ENCODE measurements at regions not wholly inside any gene's neighbourhood (a gene's known extent, or its start where the extent isn't known, plus 50 kb on each side); places are given as distances from the start of the nearest gene placed in this dataset.

DNA sequence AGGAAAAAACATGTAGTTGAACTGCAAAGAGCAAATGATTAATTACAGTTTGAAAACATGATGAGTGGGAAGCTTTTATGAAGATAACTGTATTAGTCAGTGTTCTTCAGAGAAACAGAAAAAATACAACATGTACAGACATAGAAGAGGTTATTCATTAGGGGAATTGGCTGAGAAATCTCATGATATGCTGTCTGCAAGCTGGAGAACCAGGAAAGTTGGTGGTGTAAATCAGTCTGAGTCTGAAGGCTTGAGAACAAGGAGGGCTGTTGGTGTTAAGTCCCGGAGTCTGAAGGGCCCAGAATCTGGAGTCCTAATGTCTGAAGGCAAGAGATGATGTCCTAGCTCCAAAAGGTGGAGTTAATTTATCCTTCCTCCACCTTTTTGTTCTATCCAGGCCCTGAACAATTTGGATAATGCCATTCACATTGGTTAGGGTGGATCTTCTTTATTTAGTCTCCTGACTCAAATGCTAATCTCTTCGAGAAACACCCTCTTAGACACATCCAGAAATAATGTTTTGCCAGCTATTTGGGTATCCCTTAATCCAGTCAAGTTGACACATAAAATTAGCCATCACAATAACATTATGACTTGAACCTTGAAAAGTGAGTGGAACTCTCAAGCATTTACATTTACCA, 672.9 kb upstream of the PTBP2 start:
- DNase-seq (ENCODE audit: extremely low spot score), result no peak
- ChIA-PET CTCF (no interaction called here), POLR2A (no interaction called here)
- TF ChIP-seq, protein P1, sequence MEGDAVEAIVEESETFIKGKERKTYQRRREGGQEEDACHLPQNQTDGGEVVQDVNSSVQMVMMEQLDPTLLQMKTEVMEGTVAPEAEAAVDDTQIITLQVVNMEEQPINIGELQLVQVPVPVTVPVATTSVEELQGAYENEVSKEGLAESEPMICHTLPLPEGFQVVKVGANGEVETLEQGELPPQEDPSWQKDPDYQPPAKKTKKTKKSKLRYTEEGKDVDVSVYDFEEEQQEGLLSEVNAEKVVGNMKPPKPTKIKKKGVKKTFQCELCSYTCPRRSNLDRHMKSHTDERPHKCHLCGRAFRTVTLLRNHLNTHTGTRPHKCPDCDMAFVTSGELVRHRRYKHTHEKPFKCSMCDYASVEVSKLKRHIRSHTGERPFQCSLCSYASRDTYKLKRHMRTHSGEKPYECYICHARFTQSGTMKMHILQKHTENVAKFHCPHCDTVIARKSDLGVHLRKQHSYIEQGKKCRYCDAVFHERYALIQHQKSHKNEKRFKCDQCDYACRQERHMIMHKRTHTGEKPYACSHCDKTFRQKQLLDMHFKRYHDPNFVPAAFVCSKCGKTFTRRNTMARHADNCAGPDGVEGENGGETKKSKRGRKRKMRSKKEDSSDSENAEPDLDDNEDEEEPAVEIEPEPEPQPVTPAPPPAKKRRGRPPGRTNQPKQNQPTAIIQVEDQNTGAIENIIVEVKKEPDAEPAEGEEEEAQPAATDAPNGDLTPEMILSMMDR (IDR thresholded peaks at IDR 0.05; ENCODE audit: control extremely low read depth, extremely low read depth, low read depth, missing control alignments), result no peak

DNA sequence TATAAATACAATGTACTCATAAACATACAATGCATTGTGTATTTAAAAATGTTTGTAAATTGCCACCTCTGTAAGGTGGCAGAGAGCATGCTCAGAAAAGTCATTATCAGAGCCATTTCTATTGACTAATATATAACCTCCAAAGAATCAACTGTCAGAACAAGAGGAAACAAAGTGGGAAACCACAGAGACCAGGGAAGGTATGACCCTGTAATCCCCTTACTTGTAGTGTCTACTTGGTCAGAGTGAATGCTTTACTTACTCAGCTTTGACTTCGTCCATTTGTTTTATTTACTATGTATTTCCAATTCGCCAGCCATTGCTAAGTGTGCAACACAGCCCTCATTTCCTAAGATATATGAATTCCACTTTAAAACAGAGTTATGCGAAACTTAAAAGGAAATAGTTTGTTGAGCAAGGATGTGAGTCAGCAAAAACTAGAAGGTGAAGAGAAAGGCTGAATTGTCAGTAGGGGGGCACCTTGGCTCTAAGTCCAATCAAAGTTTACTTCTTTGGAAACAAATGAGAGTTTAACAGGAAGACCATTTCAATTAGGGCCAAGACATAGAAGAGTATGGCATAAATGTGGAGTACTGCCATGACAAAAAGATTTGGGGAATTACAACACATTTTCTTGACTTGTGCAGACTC, 671.7 kb upstream of the PTBP2 start:
- CTCF ChIA-PET, result no interaction called here
- POLR2A ChIA-PET, result no interaction called here
- no peak for DNase-seq (ENCODE audit: extremely low spot score)
- TF ChIP-seq, protein P1 (IDR thresholded peaks at IDR 0.05; ENCODE audit: control extremely low read depth, extremely low read depth, low read depth, missing control alignments), result no peak

DNA sequence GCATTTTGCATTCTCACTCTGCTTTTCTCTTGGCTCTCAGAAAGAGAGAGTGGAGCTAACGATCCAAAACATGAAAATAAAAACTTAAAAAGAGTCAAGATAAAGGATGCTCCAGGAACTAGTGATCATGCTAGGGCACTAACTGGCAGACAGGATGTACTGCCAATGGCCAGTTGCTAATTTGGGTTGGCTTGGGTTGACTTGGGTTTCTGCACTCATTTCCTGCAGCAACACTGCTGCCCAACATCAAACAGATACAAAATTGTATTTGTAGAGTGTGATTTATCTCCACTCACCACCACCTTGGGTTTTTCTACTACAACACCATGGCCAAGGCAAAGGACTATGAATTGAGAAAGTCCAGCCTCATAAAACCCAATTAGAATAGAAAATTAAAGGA, 662.3 kb upstream of the PTBP2 start:
- ChIA-PET CTCF (no interaction called here), POLR2A (no interaction called here)
- TF ChIP-seq, protein P1 (IDR thresholded peaks at IDR 0.05; ENCODE audit: control extremely low read depth, extremely low read depth, low read depth, missing control alignments), result no peak
- no peak for DNase-seq (ENCODE audit: extremely low spot score)

DNA sequence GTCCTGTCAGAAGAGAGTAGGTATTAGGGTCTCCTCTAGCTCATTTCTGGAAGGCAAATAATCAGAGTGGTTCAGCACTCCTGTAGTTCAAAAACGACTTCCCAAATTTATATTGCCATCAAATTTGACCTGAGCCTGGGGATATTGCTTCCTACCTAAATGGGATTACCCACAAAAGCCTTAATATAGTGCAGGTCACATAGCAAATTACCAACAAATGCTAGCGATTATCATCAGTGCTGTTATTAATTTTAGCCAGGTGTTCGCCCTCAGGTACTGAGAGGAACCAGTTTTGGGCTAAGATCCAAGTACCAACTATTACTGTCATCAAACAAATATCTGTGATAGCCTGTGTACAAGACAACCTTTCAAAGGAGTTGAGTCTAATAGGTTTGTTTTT, 661.8 kb upstream of the PTBP2 start:
- DNase-seq (ENCODE audit: extremely low spot score), result no peak
- ChIA-PET CTCF (no interaction called here), POLR2A (no interaction called here)
- TF ChIP-seq, protein P1 (IDR thresholded peaks at IDR 0.05; ENCODE audit: control extremely low read depth, extremely low read depth, low read depth, missing control alignments), result no peak

DNA sequence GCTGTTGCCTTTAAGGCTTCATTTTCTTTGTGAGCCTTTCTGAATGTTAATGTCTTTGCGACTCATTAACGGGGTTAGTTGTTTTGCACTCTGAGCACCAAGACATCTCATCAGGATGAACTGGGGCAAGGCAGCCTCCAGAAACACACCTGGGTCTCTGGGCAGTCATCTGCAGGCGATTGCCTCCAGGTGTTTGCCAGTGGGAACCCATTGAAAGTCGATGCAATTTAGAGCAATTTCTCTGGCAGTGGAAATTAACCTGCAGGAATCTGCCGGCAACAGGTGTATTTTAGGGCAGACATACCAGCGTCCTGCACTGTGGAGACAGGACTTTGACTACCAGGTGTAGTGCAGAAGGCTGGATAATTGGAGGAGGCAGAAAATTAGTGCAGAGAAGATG, 661.0 kb upstream of the PTBP2 start:
- CTCF ChIA-PET, result no interaction called here
- TF ChIP-seq, protein P1 (IDR thresholded peaks at IDR 0.05; ENCODE audit: control extremely low read depth, extremely low read depth, low read depth, missing control alignments), result no peak
- POLR2A ChIA-PET, result no interaction called here
- no peak for DNase-seq (ENCODE audit: extremely low spot score)

DNA sequence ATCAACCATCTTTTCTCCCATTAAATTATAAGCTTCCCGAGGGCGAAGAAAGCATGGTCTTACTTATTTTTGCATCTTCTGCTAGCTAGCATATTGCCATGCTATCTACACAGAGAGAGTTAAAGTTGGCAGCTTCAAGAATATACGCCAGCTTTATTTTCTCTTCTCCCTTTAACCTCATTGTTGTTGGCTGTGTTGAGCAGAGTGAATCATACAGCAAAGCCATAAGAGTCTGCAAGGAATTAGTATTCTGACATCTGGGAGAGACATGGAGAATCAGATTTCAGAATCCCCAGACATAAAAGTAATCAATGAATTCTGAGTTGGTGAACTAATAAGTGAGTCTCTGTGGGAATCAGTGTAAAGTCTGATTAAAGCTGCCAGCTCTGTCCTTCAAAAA, 649.6 kb upstream of the PTBP2 start:
- no peak for DNase-seq (ENCODE audit: extremely low spot score)
- CTCF ChIA-PET, result no interaction called here
- TF ChIP-seq, protein P1 (IDR thresholded peaks at IDR 0.05; ENCODE audit: control extremely low read depth, extremely low read depth, low read depth, missing control alignments), result no peak
- POLR2A ChIA-PET, result no interaction called here

All from GM10248 (cell line).